GM23338 (cell line): ENCODE measurements at regions not wholly inside any gene's neighbourhood (a gene's known extent, or its start where the extent isn't known, plus 50 kb on each side); places are given as distances from the start of the nearest gene placed in this dataset.

Source experiments
- ATAC-seq: fragments of 200-7000 bp; cut with Tn5 transposase; 3 replicates; pipeline ENCODE4 v1.9.1; 2020
- DNase-seq: peaks from one replicate; pipeline ENCODE4 v3.0.0-alpha.2; 2015; ENCODE audit warnings: low spot score
- H2AFZ ChIP-seq: fragments of 200-600 bp; sonication (generic); 2 replicates; pipeline ENCODE4 v1.8.0; 2016; ENCODE audit warnings: antibody characterized with exemption, mild to moderate bottlenecking, moderate library complexity
- H3F3A ChIP-seq: fragments of 200-600 bp; sonication (generic); replicated peaks from 2 replicates; pipeline ENCODE4 v1.8.0; 2017; ENCODE audit warnings: antibody characterized with exemption, mixed run types, low read depth
- H3K27ac ChIP-seq: fragments of 200-600 bp; sonication (generic); 2 replicates; pipeline ENCODE4 v1.6.1; 2016; ENCODE audit warnings: low read depth
- H3K27me3 ChIP-seq: fragments of 200-600 bp; sonication (generic); 2 replicates; pipeline ENCODE4 v1.8.0; 2016; ENCODE audit warnings: mild to moderate bottlenecking, mixed run types, moderate library complexity; ENCODE audit not compliant: insufficient read depth
- H3K36me3 ChIP-seq: fragments of 200-600 bp; sonication (generic); 2 replicates; pipeline ENCODE4 v1.8.0; 2016; ENCODE audit warnings: mild to moderate bottlenecking; ENCODE audit not compliant: insufficient read depth
- H3K4me1 ChIP-seq: fragments of 200-600 bp; sonication (generic); 2 replicates; pipeline ENCODE4 v1.8.0; 2016; ENCODE audit warnings: mild to moderate bottlenecking, moderate library complexity; ENCODE audit not compliant: insufficient read depth
- H3K4me2 ChIP-seq: fragments of 200-600 bp; sonication (generic); 2 replicates; pipeline ENCODE4 v1.7.1; 2017; ENCODE audit warnings: mixed run types
- H3K4me3 ChIP-seq: fragments of 200-600 bp; sonication (generic); 2 replicates; pipeline ENCODE4 v1.6.1; 2016; ENCODE audit warnings: mixed run types
- H3K79me2 ChIP-seq: fragments of 200-600 bp; sonication (generic); replicated peaks from 2 replicates; pipeline ENCODE4 v1.8.0; 2017; ENCODE audit warnings: mild to moderate bottlenecking; ENCODE audit not compliant: insufficient read depth
- H3K9me2 ChIP-seq: fragments of 200-600 bp; sonication (generic); 2 replicates; pipeline ENCODE4 v1.8.0; 2017; ENCODE audit not compliant: insufficient read depth
- H4K20me1 ChIP-seq: fragments of 200-600 bp; sonication (generic); replicated peaks from 2 replicates; pipeline ENCODE4 v1.8.0; 2017; ENCODE audit warnings: mild to moderate bottlenecking; ENCODE audit not compliant: insufficient read depth
- H3K27ac Mint-ChIP-seq: 2 replicates; pipeline ENCODE4 v1.8.0; 2020; ENCODE audit warnings: inconsistent platforms, mild to moderate bottlenecking, moderate library complexity, mixed read lengths
- H3K27me3 Mint-ChIP-seq: 3 replicates; pipeline ENCODE4 v1.8.0; 2022; ENCODE audit warnings: low read depth, mild to moderate bottlenecking, moderate library complexity, mixed read lengths, inconsistent platforms; ENCODE audit not compliant: insufficient read depth, poor library complexity
- H3K36me3 Mint-ChIP-seq: 3 replicates; pipeline ENCODE4 v1.8.0; 2021; ENCODE audit warnings: low read depth, mild to moderate bottlenecking, inconsistent platforms, moderate library complexity, mixed read lengths
- H3K4me1 Mint-ChIP-seq: 3 replicates; pipeline ENCODE4 v1.8.0; 2020; ENCODE audit warnings: mild to moderate bottlenecking, inconsistent platforms, mixed read lengths
- H3K4me3 Mint-ChIP-seq: 3 replicates; pipeline ENCODE4 v1.8.0; 2021; ENCODE audit warnings: moderate library complexity, mild to moderate bottlenecking, inconsistent platforms, mixed read lengths
- H3K9me3 Mint-ChIP-seq: 3 replicates; pipeline ENCODE4 v1.8.0; 2020; ENCODE audit warnings: moderate library complexity, mild to moderate bottlenecking, inconsistent platforms, mixed read lengths
- CREB1 ChIP-seq: fragments of 250-450 bp; sonication (Bioruptor Pico); IDR thresholded peaks from 2 replicates; pipeline ENCODE4 v1.5.0; 2020; ENCODE audit warnings: low read depth, mild to moderate bottlenecking, moderate library complexity
- ETS1 ChIP-seq: IDR thresholded peaks from 2 replicates; pipeline ENCODE4 v1.6.1; 2016; ENCODE audit warnings: antibody characterized with exemption
- EZH2 ChIP-seq: fragments of 200-600 bp; sonication (generic); IDR thresholded peaks from one replicate; pipeline ENCODE4 v1.8.0; 2017; ENCODE audit warnings: antibody characterized with exemption, mild to moderate bottlenecking, low read depth; ENCODE audit not compliant: unreplicated experiment
- JUNB ChIP-seq: IDR thresholded peaks from one replicate; pipeline ENCODE4 v1.6.1; 2016; ENCODE audit warnings: antibody characterized with exemption; ENCODE audit not compliant: unreplicated experiment
- NANOG ChIP-seq: IDR thresholded peaks from 2 replicates; pipeline ENCODE4 v1.6.1; 2016; ENCODE audit warnings: antibody characterized with exemption, borderline replicate concordance
- ZNF114 ChIP-seq: fragments of 250-450 bp; sonication (Bioruptor Pico); IDR thresholded peaks from 2 replicates; pipeline ENCODE4 v1.5.0; 2020; ENCODE audit warnings: mild to moderate bottlenecking, moderate library complexity
- ZNF331 ChIP-seq: fragments of 250-450 bp; sonication (Bioruptor Pico); IDR thresholded peaks from 2 replicates; pipeline ENCODE4 v1.5.0; 2020; ENCODE audit warnings: low read depth, mild to moderate bottlenecking, moderate library complexity
- ZNF462 ChIP-seq: fragments of 250-450 bp; sonication (Bioruptor Pico); IDR thresholded peaks from 2 replicates; pipeline ENCODE4 v1.5.0; 2020; ENCODE audit warnings: mild to moderate bottlenecking, moderate library complexity

GRCh38 chr3:150036780-150037179, 66.1 kb upstream of the PFN2 start (continued):
- no peak for TF ChIP-seq ZNF462 (CRISPR knock-in tag)

- 0 out of 2 replicates have a peak overlapping the region, but pooled peaks have one; percentile 9 for H3K27ac Mint-ChIP-seq
- H3K4me1 Mint-ChIP-seq, result peaks cover 58% of the 10 kb centered on the region
- H3K4me3 Mint-ChIP-seq, result no peak overlapping the region
- peaks cover 6% of the 10 kb centered on the region for H3K9me2 ChIP-seq
- H3K27ac ChIP-seq, result no peak overlapping the region
- no peaks in the 10 kb centered on the region for H4K20me1 ChIP-seq
- DNase-seq, result no peak
- peaks cover 3% of the 10 kb centered on the region; the same call in 1 of the 3 replicates for H3K36me3 Mint-ChIP-seq
- no peak overlapping the region for H3K4me3 ChIP-seq
- no peaks in the 10 kb centered on the region for H3K36me3 ChIP-seq
- H3K4me1 ChIP-seq, result peaks cover 61% of the 10 kb centered on the region
- H3F3A ChIP-seq, result no peaks in the 10 kb centered on the region
- H3K27me3 ChIP-seq, result no peaks in the 10 kb centered on the region
- H3K79me2 ChIP-seq, result no peaks in the 10 kb centered on the region
- peak overlapping the region; percentile 42 for H3K4me2 ChIP-seq
- H2AFZ ChIP-seq, result peak overlapping the region; percentile 86; the same call in 1 of the 2 replicates
- ATAC-seq, result no peak
- H3K27me3 Mint-ChIP-seq, result peaks cover 8% of the 10 kb centered on the region
- H3K9me3 Mint-ChIP-seq, result no peaks in the 10 kb centered on the region
- TF ChIP-seq ZNF331 (CRISPR knock-in tag) (no peak), CREB1 (CRISPR knock-in tag) (no peak), ZNF462 (CRISPR knock-in tag) (no peak), ETS1 (no peak), JUNB (no peak), NANOG (no peak), ZNF114 (CRISPR knock-in tag) (no peak), EZH2 (no peak)
Observed at GRCh38 chr3:150035910-150036612, 65.4 kb upstream of the PFN2 start.
